ENCODE measurements at regions not wholly inside any gene's neighbourhood (a gene's known extent, or its start where the extent isn't known, plus 50 kb on each side); places are given as distances from the start of the nearest gene placed in this dataset.

DNA sequence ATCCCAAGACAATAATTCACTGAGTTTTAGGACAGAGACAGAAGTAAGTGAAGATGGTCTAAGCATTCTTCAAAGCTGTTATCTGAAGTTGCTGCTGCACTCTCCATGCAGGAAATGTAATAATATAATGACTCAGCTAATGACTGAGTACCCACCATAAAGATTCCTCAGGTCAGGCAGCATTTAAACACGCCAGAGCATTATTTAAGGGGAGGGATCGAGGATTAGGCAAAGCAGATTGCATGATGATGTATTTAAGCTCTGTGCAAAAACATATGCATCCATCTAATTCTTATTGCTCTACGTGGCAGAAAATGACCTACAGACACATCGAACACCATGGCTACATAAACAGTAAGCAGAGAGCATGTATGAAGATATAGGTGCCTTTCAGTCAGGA lies 216.4 kb downstream of the UNC5CL start:
- TF ChIP-seq, protein P1, sequence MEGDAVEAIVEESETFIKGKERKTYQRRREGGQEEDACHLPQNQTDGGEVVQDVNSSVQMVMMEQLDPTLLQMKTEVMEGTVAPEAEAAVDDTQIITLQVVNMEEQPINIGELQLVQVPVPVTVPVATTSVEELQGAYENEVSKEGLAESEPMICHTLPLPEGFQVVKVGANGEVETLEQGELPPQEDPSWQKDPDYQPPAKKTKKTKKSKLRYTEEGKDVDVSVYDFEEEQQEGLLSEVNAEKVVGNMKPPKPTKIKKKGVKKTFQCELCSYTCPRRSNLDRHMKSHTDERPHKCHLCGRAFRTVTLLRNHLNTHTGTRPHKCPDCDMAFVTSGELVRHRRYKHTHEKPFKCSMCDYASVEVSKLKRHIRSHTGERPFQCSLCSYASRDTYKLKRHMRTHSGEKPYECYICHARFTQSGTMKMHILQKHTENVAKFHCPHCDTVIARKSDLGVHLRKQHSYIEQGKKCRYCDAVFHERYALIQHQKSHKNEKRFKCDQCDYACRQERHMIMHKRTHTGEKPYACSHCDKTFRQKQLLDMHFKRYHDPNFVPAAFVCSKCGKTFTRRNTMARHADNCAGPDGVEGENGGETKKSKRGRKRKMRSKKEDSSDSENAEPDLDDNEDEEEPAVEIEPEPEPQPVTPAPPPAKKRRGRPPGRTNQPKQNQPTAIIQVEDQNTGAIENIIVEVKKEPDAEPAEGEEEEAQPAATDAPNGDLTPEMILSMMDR (IDR thresholded peaks at IDR 0.05; ENCODE audit: low read depth, low read length, poor library complexity, severe bottlenecking): no peak
- no peak for TF ChIP-seq EZH2phosphoT487 (IDR thresholded peaks at IDR 0.05; ENCODE audit: borderline replicate concordance, low read length)

Measured in DOHH2 (cell line).